ENCODE measurements at regions not wholly inside any gene's neighbourhood (a gene's known extent, or its start where the extent isn't known, plus 50 kb on each side); places are given as distances from the start of the nearest gene placed in this dataset.

DNA sequence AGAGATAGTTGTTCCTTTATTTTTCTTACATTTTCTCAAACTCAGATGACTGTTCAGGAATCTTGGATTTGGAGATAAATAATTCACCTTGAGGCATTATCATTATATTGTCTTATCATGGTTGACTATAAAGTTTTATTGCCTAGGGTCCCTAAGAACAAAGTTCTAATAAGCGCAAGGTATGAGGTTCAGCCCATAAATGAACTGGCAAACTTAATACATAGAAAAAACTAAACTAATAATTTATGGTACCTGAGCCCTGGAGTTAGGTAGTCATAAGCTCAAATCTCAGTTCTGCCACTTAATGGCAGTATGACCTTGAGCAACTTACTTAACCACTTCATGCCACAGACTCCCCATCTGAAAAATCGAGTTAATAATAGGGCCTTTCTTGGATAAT is 334.0 kb upstream of the PBX1 start:
- TF ChIP-seq POLR2A (IDR thresholded peaks at IDR 0.05; ENCODE audit: low read depth, low read length) (no peak), TAF1 (IDR thresholded peaks at IDR 0.05; ENCODE audit: low read depth, low read length) (no peak), POU2F2 (IDR thresholded peaks at IDR 0.05; ENCODE audit: low read depth, low read length) (no peak), SPI1 (IDR thresholded peaks at IDR 0.05; ENCODE audit: low read depth, low read length) (no peak), POLR2AphosphoS5 (IDR thresholded peaks at IDR 0.05; ENCODE audit: low read depth, low read length) (no peak)
